Common myeloid progenitor, CD34-positive (primary cell): ENCODE measurements at regions not wholly inside any gene's neighbourhood (a gene's known extent, or its start where the extent isn't known, plus 50 kb on each side); places are given as distances from the start of the nearest gene placed in this dataset.

Experiments
- CTCF ChIA-PET: fragments of 350-600 bp; sonication (Branson Sonifier 250); formaldehyde crosslinking; loops from one replicate; lab custom pipeline; 2021; ENCODE audit warnings: antibody characterized with exemption; lab: Charles Lee
- POLR2A ChIA-PET: fragments of 350-600 bp; sonication (Branson Sonifier 250); formaldehyde crosslinking; loops from one replicate; lab custom pipeline; 2021; ENCODE audit warnings: antibody characterized with exemption; lab: Charles Lee
- DNase-seq, 3 donors: peaks; one replicate each; pipeline versions ENCODE4 v3.0.0 to v3.0.0-alpha.2; 2013
- H3K27ac ChIP-seq, 2 experiments: 1 replicate in 1 of 2; 2 replicates in 1 of 2; pipeline ENCODE4 v1.7.0; 2013; ENCODE audit warnings: inconsistent platforms in 2 of 2, low read length in 2 of 2, mild to moderate bottlenecking in 2 of 2, low read depth in 1 of 2, moderate library complexity in 1 of 2; ENCODE audit not compliant: severe bottlenecking in 2 of 2, insufficient read depth in 1 of 2, poor library complexity in 1 of 2
- H3K27me3 ChIP-seq, 5 experiments: replicated peaks in 2 of 5; 1 replicate in 3 of 5; 2 replicates in 2 of 5; pipeline versions ENCODE4 v1.6.1 to v1.7.0; 2013; ENCODE audit warnings: low read length in 4 of 5, mild to moderate bottlenecking in 2 of 5, moderate library complexity in 2 of 5, inconsistent platforms in 1 of 5; ENCODE audit not compliant: insufficient read depth in 5 of 5, control insufficient read depth in 4 of 5
- H3K36me3 ChIP-seq, 4 experiments: 1 replicate in 2 of 4; 2 replicates in 2 of 4; pipeline versions ENCODE4 v1.6.1 to v1.7.0; 2013; ENCODE audit warnings: low read length in 3 of 4, control low read depth in 1 of 4, mild to moderate bottlenecking in 1 of 4; ENCODE audit not compliant: control insufficient read depth in 4 of 4, insufficient read depth in 4 of 4
- H3K4me1 ChIP-seq, 4 experiments: 1 replicate in 3 of 4; 2 replicates in 1 of 4; pipeline versions ENCODE4 v1.6.1 to v1.7.1; 2013; ENCODE audit warnings: low read length in 3 of 4, mild to moderate bottlenecking in 3 of 4, control low read depth in 1 of 4, inconsistent platforms in 1 of 4, moderate library complexity in 1 of 4; ENCODE audit not compliant: control insufficient read depth in 4 of 4, insufficient read depth in 4 of 4; ENCODE audit errors: control extremely low read depth in 1 of 4
- H3K4me3 ChIP-seq, 7 experiments: 1 replicate in 4 of 7; 2 replicates in 3 of 7; pipeline versions ENCODE4 v1.5.1 to v1.7.0; 2013; ENCODE audit warnings: mild to moderate bottlenecking in 7 of 7, low read length in 6 of 7, moderate library complexity in 6 of 7, inconsistent platforms in 2 of 7, low read depth in 2 of 7, control low read depth in 1 of 7; ENCODE audit not compliant: insufficient read depth in 4 of 7, control insufficient read depth in 1 of 7; ENCODE audit errors: extremely low read depth in 1 of 7
- H3K9me3 ChIP-seq, 5 experiments: 1 replicate in 4 of 5; 2 replicates in 1 of 5; pipeline versions ENCODE4 v1.6.1 to v1.7.1; 2013; ENCODE audit warnings: low read length in 4 of 5, mild to moderate bottlenecking in 2 of 5, inconsistent platforms in 1 of 5, low read depth in 1 of 5, moderate library complexity in 1 of 5; ENCODE audit not compliant: control insufficient read depth in 4 of 5, insufficient read depth in 2 of 5; ENCODE audit errors: control extremely low read depth in 1 of 5
- WGBS: methylation state at CpG from one replicate; pipeline ENCODE4 v1.1.5; 2013; ENCODE audit not compliant: insufficient coverage; 5-methylcytosine and 5-hydroxymethylcytosine counted together

GRCh38 chr16:31754998-31755615, 118.5 kb upstream of the ZNF267 start:
- no peaks in the 10 kb centered on the region for H3K27me3 ChIP-seq
- ChIA-PET CTCF (no interaction called here), POLR2A (no interaction called here)
- H3K9me3 ChIP-seq = peaks cover 19 to 83% (median 35%) of the 10 kb centered on the region in 5 experiments
- H3K27ac ChIP-seq = no peak overlapping the region
- 83% methylated on average over 2 of the region's 7 CpGs for WGBS
- H3K4me3 ChIP-seq = no peak overlapping the region
- no peaks in the 10 kb centered on the region for H3K4me1 ChIP-seq
- peaks cover 14 to 69% (median 22%) of the 10 kb centered on the region in 4 experiments for H3K36me3 ChIP-seq
- DNase-seq = peak in 1 of 3 donors; percentile 5

- no peaks in the 10 kb centered on the region for H3K4me1 ChIP-seq
- H3K36me3 ChIP-seq = peaks cover 0 to 8% (median 0%) of the 10 kb centered on the region in 4 experiments
- no peak overlapping the region for H3K4me3 ChIP-seq
- no peak for DNase-seq
- H3K27me3 ChIP-seq = no peaks in the 10 kb centered on the region
- ChIA-PET POLR2A (no interaction called here), CTCF (no interaction called here)
- peaks cover 8 to 72% (median 40%) of the 10 kb centered on the region in 5 experiments for H3K9me3 ChIP-seq
- no peak overlapping the region for H3K27ac ChIP-seq
- WGBS = 86% methylated on average over 2 of the region's 2 CpGs
Measured at GRCh38 chr16:31764103-31764502, 109.5 kb upstream of the ZNF267 start.

GRCh38 chr16:31767267-31767666, 106.3 kb upstream of the ZNF267 start:
- H3K4me1 ChIP-seq = no peaks in the 10 kb centered on the region
- DNase-seq = no peak
- no peaks in the 10 kb centered on the region for H3K27me3 ChIP-seq
- peaks cover 2 to 75% (median 50%) of the 10 kb centered on the region in 5 experiments for H3K9me3 ChIP-seq
- H3K4me3 ChIP-seq = no peak overlapping the region
- POLR2A ChIA-PET = no interaction called here
- 97% methylated on average over 10 of the region's 10 CpGs for WGBS
- CTCF ChIA-PET = no interaction called here
- H3K27ac ChIP-seq = no peak overlapping the region
- no peaks in the 10 kb centered on the region for H3K36me3 ChIP-seq

GRCh38 chr16:31780342-31780741, 93.3 kb upstream of the ZNF267 start:
- peaks cover 1 to 45% (median 17%) of the 10 kb centered on the region in 5 experiments for H3K9me3 ChIP-seq
- CTCF ChIA-PET = no interaction called here
- H3K4me1 ChIP-seq = no peaks in the 10 kb centered on the region
- H3K27ac ChIP-seq = no peak overlapping the region
- 100% methylated on average over 1 of the region's 1 CpG for WGBS
- H3K27me3 ChIP-seq = no peaks in the 10 kb centered on the region
- H3K36me3 ChIP-seq = no peaks in the 10 kb centered on the region
- no peak overlapping the region for H3K4me3 ChIP-seq
- no peak for DNase-seq
- POLR2A ChIA-PET = no interaction called here

GRCh38 chr16:31785126-31785525, 88.5 kb upstream of the ZNF267 start:
- H3K9me3 ChIP-seq = peaks cover 4 to 40% (median 19%) of the 10 kb centered on the region in 5 experiments
- POLR2A ChIA-PET = no interaction called here
- no peaks in the 10 kb centered on the region for H3K36me3 ChIP-seq
- no peaks in the 10 kb centered on the region for H3K4me1 ChIP-seq
- no peaks in the 10 kb centered on the region for H3K27me3 ChIP-seq
- 100% methylated on average over 1 of the region's 2 CpGs for WGBS
- CTCF ChIA-PET = no interaction called here
- no peak overlapping the region for H3K4me3 ChIP-seq
- no peak overlapping the region for H3K27ac ChIP-seq
- DNase-seq = no peak

- Histone ChIP-seq H3K4me3 (no peak overlapping the region), H3K36me3 (no peaks in the 10 kb centered on the region), H3K4me1 (no peaks in the 10 kb centered on the region), H3K9me3 (peaks cover 0 to 12% (median 6%) of the 10 kb centered on the region in 5 experiments), H3K27ac (no peak overlapping the region), H3K27me3 (no peaks in the 10 kb centered on the region)
- ChIA-PET POLR2A (no interaction called here), CTCF (no interaction called here)
- no peak for DNase-seq
- WGBS = no CpG with 5 or more reads among the region's 3 CpGs
Measured at GRCh38 chr16:31807086-31807485, 66.5 kb upstream of the ZNF267 start.

GRCh38 chr16:31810863-31811262, 62.7 kb upstream of the ZNF267 start:
- POLR2A ChIA-PET = no interaction called here
- Histone ChIP-seq H3K27me3 (no peaks in the 10 kb centered on the region), H3K4me1 (no peaks in the 10 kb centered on the region), H3K4me3 (no peak overlapping the region), H3K36me3 (no peaks in the 10 kb centered on the region), H3K27ac (no peak overlapping the region), H3K9me3 (peaks cover 0 to 6% (median 3%) of the 10 kb centered on the region in 5 experiments)
- CTCF ChIA-PET = no interaction called here
- no peak for DNase-seq
- 90% methylated on average over 1 of the region's 5 CpGs for WGBS
